Central memory CD8-positive, alpha-beta T cell (primary cell): ENCODE measurements at regions not wholly inside any gene's neighbourhood (a gene's known extent, or its start where the extent isn't known, plus 50 kb on each side); places are given as distances from the start of the nearest gene placed in this dataset.

ENCODE experiments used
- ATAC-seq: fragments of 150-1000 bp; cut with Tn5 transposase; replicated peaks from 2 replicates; pipeline ENCODE4 v1.10.0; 2022; ENCODE audit warnings: mild to moderate bottlenecking, moderate FRiP score, moderate number of reproducible peaks; ENCODE audit not compliant: poor library complexity, severe bottlenecking; ENCODE audit errors: extremely low read depth
- DNase-seq, 2 donors: peaks; one replicate each; pipeline ENCODE4 v3.0.0; 2021; ENCODE audit warnings: low spot score in 2 of 2
- H3K27ac Mint-ChIP-seq: one replicate; pipeline ENCODE4 v1.8.0; 2022; ENCODE audit warnings: low read depth, mild to moderate bottlenecking, moderate library complexity, mixed read lengths
- H3K27me3 Mint-ChIP-seq: one replicate; pipeline ENCODE4 v1.8.0; 2022; ENCODE audit warnings: mixed read lengths
- H3K36me3 Mint-ChIP-seq: one replicate; pipeline ENCODE4 v1.8.0; 2022; ENCODE audit warnings: mild to moderate bottlenecking, moderate library complexity, mixed read lengths; ENCODE audit not compliant: insufficient read depth
- H3K4me1 Mint-ChIP-seq: one replicate; pipeline ENCODE4 v1.8.0; 2022; ENCODE audit warnings: mixed read lengths
- H3K4me3 Mint-ChIP-seq: one replicate; pipeline ENCODE4 v1.8.0; 2022; ENCODE audit warnings: mild to moderate bottlenecking, moderate library complexity, mixed read lengths
- H3K9me3 Mint-ChIP-seq: one replicate; pipeline ENCODE4 v1.8.0; 2022; ENCODE audit warnings: mixed read lengths

DNA sequence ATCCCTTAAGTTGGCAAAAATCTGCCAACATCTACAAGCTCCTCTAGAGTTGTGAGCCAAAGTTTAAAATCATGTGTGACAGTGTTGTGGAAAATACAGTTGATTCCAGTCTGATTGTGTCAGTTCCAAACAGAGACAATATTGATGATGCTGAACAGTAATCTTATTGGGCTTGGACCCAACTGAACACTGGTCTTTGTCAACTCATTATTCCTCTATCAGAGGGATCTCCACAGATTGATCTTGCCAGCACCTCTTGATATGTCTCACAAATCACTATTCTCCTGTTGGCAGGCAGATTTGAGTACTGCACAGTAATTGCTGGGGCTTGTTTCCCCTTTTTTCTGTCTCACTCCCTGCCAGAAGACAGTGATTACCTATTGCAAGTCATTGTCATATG is 326.6 kb upstream of the DPH6 start:
- H3K9me3 Mint-ChIP-seq: peaks cover 4% of the 10 kb centered on the region
- H3K4me1 Mint-ChIP-seq: no peaks in the 10 kb centered on the region
- H3K36me3 Mint-ChIP-seq: no peaks in the 10 kb centered on the region
- ATAC-seq: no peak
- no peak for DNase-seq
- no peak overlapping the region for H3K4me3 Mint-ChIP-seq
- H3K27me3 Mint-ChIP-seq: no peaks in the 10 kb centered on the region
- no peak overlapping the region for H3K27ac Mint-ChIP-seq

GRCh38 chr15:35874260-35874905 is 328.4 kb upstream of the DPH6 start:
- DNase-seq (no peak), ATAC-seq (no peak)
- no peaks in the 10 kb centered on the region for H3K27me3 Mint-ChIP-seq
- H3K27ac Mint-ChIP-seq: no peak overlapping the region
- no peak overlapping the region for H3K4me3 Mint-ChIP-seq
- peaks cover 6% of the 10 kb centered on the region for H3K9me3 Mint-ChIP-seq
- H3K4me1 Mint-ChIP-seq: no peaks in the 10 kb centered on the region
- no peaks in the 10 kb centered on the region for H3K36me3 Mint-ChIP-seq

DNA sequence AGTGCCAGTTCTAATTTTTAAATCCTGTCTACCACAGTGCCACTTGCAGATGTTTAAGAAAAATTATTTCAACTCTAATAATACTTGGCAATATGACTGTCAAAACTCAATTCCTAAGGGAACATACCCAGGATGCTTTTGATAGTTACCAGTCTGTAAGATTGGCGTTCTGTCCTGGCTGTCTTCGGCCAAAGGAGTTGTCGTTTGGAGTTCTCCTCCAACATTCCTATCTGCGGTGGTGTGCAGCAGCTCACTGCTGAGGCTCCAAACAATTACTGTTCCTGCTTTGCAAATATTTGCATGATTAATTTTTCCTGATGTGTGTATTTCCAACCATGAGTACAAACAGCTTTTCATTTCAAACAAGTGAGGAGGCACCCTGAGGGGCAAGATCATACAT is 330.8 kb upstream of the DPH6 start:
- Mint-ChIP-seq H3K27me3 (no peaks in the 10 kb centered on the region), H3K36me3 (no peaks in the 10 kb centered on the region), H3K4me1 (no peaks in the 10 kb centered on the region), H3K4me3 (no peak overlapping the region), H3K9me3 (peaks cover 6% of the 10 kb centered on the region), H3K27ac (no peak overlapping the region)
- DNase-seq (no peak), ATAC-seq (no peak)

- Mint-ChIP-seq H3K27me3 (no peaks in the 10 kb centered on the region), H3K27ac (no peak overlapping the region), H3K36me3 (no peaks in the 10 kb centered on the region), H3K4me3 (no peak overlapping the region), H3K4me1 (no peaks in the 10 kb centered on the region), H3K9me3 (peaks cover 6% of the 10 kb centered on the region)
- ATAC-seq (no peak), DNase-seq (no peak)
Observed at GRCh38 chr15:35880896-35881295, 334.9 kb upstream of the DPH6 start.

DNA sequence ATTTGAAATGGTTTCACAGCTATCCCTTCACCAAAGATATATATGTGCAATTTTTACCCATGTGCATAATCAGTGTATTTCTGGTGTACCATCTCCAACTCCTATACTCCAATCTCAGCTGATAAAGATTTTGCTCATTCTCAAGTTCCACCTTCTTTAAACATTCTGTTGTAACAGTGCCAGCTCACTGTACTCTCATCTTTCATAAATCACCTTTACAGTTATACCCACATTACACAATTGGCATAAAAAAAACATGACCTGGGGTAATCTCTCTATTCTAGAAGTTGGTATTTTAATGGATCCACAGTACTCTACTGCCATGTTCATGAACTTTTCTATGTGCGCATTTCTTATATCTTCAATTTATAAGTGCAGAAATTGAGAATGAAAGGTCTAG is 339.9 kb upstream of the DPH6 start:
- Mint-ChIP-seq H3K9me3 (peaks cover 5% of the 10 kb centered on the region), H3K27me3 (no peaks in the 10 kb centered on the region)
- no peak for ATAC-seq

GRCh38 chr15:35886765-35887164 is 340.8 kb upstream of the DPH6 start:
- Mint-ChIP-seq H3K9me3 (peaks cover 5% of the 10 kb centered on the region), H3K36me3 (no peaks in the 10 kb centered on the region)

More for the DNA sequence above, 339.9 kb upstream of the DPH6 start:
- Mint-ChIP-seq H3K4me1 (no peaks in the 10 kb centered on the region), H3K4me3 (no peak overlapping the region), H3K36me3 (no peaks in the 10 kb centered on the region), H3K27ac (no peak overlapping the region)
- no peak for DNase-seq

DNA sequence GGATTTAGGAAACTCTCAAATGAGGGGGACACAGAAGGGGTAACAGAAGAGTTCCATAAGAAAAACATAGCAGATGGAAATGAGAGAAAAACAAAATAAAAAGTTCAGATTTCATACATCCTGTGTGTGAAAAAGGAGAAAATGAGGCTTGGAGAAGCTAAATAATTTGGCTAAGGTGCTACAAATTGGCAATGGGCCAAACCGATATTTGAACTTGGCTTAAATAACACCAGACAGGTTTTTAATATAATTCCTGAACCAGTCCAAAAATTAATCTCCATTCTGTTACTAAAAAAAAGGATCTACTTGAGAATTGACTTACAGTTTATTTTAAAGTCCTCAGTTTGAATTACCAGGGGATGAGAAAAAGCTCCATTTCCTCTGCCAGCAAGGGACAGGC is 342.9 kb upstream of the DPH6 start:
- Mint-ChIP-seq H3K27me3 (no peaks in the 10 kb centered on the region), H3K9me3 (peaks cover 5% of the 10 kb centered on the region), H3K4me3 (no peak overlapping the region), H3K4me1 (no peaks in the 10 kb centered on the region), H3K27ac (no peak overlapping the region), H3K36me3 (no peaks in the 10 kb centered on the region)
- DNase-seq (no peak), ATAC-seq (no peak)

More at GRCh38 chr15:35886765-35887164, 340.8 kb upstream of the DPH6 start:
- DNase-seq (no peak), ATAC-seq (no peak)
- H3K4me1 Mint-ChIP-seq: no peaks in the 10 kb centered on the region
- H3K27ac Mint-ChIP-seq: no peak overlapping the region
- no peak overlapping the region for H3K4me3 Mint-ChIP-seq
- H3K27me3 Mint-ChIP-seq: no peaks in the 10 kb centered on the region

- H3K27ac Mint-ChIP-seq: no peak overlapping the region
Observed at GRCh38 chr15:35907511-35907910, 361.5 kb upstream of the DPH6 start.

GRCh38 chr15:35909414-35909813 is 363.4 kb upstream of the DPH6 start:
- peaks cover 6% of the 10 kb centered on the region for H3K9me3 Mint-ChIP-seq
- H3K4me3 Mint-ChIP-seq: no peak overlapping the region
- no peaks in the 10 kb centered on the region for H3K36me3 Mint-ChIP-seq
- DNase-seq (no peak), ATAC-seq (no peak)
- H3K27ac Mint-ChIP-seq: no peak overlapping the region
- H3K27me3 Mint-ChIP-seq: no peaks in the 10 kb centered on the region
- H3K4me1 Mint-ChIP-seq: no peaks in the 10 kb centered on the region

More at GRCh38 chr15:35907511-35907910, 361.5 kb upstream of the DPH6 start:
- Mint-ChIP-seq H3K27me3 (no peaks in the 10 kb centered on the region), H3K36me3 (no peaks in the 10 kb centered on the region), H3K4me1 (no peaks in the 10 kb centered on the region), H3K4me3 (no peak overlapping the region), H3K9me3 (peaks cover 10% of the 10 kb centered on the region)
- no peak for DNase-seq
- no peak for ATAC-seq

DNA sequence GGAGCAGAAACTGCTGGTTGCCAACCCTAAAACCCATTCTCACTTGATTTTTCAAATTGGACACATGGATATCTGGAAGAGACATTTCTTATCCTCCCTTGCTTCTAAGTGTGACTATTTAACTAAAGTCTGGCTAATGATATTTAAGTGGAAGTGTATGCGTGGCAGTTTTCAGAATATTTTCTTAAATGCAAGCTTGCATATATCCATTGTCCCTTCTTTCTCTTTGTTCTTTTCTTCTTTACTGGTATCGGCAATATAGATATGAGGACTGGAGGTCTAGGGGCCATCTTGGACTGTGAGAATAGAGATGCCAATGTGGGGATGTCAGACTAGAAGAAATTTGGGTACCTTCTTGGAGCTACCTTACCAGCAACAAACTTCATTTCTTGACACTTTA is 364.3 kb upstream of the DPH6 start:
- Mint-ChIP-seq H3K36me3 (no peaks in the 10 kb centered on the region), H3K4me1 (no peaks in the 10 kb centered on the region), H3K27me3 (no peaks in the 10 kb centered on the region), H3K9me3 (peaks cover 13% of the 10 kb centered on the region), H3K27ac (no peak overlapping the region), H3K4me3 (no peak overlapping the region)
- no peak for DNase-seq
- no peak for ATAC-seq

DNA sequence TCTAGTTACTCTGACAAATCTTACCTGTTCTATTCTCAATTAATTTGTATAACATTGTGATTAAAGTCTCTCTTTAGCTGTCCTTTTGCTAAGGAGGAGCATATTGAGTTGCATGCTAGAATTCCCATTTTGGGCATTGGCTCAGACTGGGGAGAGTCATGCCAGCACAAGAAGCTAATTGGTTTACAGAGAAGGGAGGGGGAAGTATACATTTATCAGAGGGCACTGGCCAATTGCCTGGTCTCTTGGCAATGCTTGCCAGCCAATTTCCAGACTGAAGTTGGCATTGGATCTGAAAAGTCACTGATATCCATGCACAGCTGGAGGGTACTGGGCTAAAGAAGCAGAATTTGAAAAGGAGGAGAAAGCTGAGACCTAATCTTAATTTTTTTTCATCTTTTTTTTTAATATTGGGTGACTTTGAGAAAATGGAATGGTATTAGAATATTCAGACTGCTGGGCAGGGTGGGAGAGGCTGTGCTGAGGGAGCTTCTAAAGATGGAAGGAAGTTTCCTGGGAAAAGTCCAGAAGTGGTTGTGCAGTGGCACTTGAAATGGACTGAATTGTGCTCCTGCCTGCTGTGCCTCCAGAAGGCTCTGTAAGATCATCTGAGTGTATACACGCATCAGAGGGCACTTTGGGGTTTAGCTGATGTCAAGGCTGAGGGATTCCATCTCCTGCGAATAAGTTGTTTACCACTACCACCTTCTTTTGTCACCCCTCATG is 365.2 kb upstream of the DPH6 start:
- ATAC-seq (no peak), DNase-seq (no peak)
- Mint-ChIP-seq H3K27me3 (no peaks in the 10 kb centered on the region), H3K4me3 (no peak overlapping the region), H3K9me3 (peaks cover 18% of the 10 kb centered on the region), H3K4me1 (no peaks in the 10 kb centered on the region), H3K36me3 (no peaks in the 10 kb centered on the region), H3K27ac (no peak overlapping the region)

GRCh38 chr15:35912196-35912595 is 366.2 kb upstream of the DPH6 start:
- DNase-seq (no peak), ATAC-seq (no peak)
- no peaks in the 10 kb centered on the region for H3K27me3 Mint-ChIP-seq
- H3K4me1 Mint-ChIP-seq: no peaks in the 10 kb centered on the region
- H3K27ac Mint-ChIP-seq: no peak overlapping the region
- H3K9me3 Mint-ChIP-seq: peaks cover 18% of the 10 kb centered on the region
- no peak overlapping the region for H3K4me3 Mint-ChIP-seq
- H3K36me3 Mint-ChIP-seq: no peaks in the 10 kb centered on the region

GRCh38 chr15:35914573-35914972 is 368.6 kb upstream of the DPH6 start:
- ATAC-seq (no peak), DNase-seq (no peak)
- Mint-ChIP-seq H3K4me1 (no peaks in the 10 kb centered on the region), H3K27me3 (no peaks in the 10 kb centered on the region), H3K4me3 (no peak overlapping the region), H3K27ac (no peak overlapping the region), H3K9me3 (peaks cover 22% of the 10 kb centered on the region), H3K36me3 (no peaks in the 10 kb centered on the region)
